HG02759 (cell line): ENCODE measurements at regions not wholly inside any gene's neighbourhood (a gene's known extent, or its start where the extent isn't known, plus 50 kb on each side); places are given as distances from the start of the nearest gene placed in this dataset.
"Not testable (repeated sequence)": the region's sequence is repeated elsewhere in the genome, so short reads cannot be mapped to it uniquely, and the experiment has no call there.

Experiments
- ATAC-seq: cut with Tn5 transposase; IDR thresholded peaks from one replicate; pipeline ENCODE4 v1.9.1; 2021; ENCODE audit warnings: mild to moderate bottlenecking, moderate library complexity; ENCODE audit not compliant: unreplicated experiment

DNA sequence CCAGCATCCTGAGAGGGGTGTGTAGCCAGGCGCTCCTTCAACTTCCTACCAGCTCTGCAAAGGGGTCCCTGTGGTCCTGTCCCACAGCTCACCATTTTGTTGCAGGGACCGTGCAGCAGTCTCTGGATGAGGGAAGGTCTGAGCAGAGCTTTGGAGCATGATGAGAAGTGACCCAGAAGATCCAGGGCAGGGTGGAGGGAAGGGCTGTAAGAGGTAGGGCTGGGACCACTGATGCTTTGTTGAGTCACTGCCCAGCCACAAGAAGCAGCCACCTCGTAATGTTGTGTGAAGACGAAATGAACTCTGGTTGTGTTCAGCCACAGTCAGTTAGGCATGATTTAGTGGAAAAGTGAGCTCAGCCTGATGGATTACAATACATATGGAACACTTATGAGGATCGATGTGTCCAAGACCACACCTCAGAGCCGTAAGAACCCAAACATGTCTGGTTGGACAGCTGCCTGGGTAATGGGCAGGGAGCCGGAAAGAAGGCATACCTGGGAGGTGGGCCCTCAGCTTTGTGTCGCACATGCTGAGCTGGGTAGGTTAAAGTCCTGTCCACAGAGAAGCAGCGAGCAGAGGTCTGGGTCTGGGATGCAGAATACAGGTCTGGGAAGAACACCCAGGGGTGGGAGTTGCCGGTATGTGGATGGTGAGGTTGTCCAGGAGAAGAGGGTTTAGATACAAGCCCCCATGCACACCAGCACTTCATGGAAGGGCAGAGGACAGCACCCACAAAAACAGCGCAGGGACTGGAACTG lies 250.1 kb downstream of the GADD45G start:
- no peak for ATAC-seq

DNA sequence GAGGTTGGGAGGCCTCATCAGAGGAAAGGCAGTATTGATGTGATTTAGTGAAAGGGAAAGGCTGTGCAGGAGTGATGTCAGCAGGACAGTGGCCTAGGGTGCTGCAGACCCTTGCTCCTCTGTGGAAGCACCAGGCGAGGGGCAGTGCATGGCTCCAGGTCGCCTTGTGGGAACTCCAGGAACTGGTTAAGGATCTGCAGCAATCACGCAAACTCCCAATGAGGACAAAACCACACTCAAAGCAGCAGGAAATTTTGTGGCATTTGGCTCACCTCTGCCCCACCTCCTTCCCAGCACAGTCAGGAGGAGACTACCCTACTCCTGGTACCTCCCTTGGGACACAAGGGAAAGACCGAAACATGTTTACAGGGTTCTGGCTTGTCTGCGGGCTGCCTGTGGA lies 251.5 kb downstream of the GADD45G start:
- ATAC-seq = not testable (repeated sequence)

DNA sequence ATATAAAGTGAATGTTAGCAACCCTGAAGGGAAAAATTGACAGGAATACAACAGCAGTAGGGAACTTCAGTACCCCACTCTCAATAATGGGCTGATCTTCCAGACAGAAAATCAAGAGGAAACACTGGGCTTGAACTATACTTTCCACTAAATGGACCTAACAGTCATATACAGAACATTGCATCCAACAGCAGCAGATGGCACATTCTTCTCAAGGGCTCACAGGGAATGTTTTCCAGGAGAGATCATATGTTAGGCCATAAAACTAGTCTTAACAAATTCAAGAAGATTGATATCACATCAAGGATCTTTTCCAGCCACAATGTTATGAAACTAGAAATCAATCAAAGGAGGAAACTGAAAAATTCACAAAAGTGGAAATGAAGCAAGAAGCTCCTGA lies 252.1 kb downstream of the GADD45G start:
- not testable (repeated sequence) for ATAC-seq

DNA sequence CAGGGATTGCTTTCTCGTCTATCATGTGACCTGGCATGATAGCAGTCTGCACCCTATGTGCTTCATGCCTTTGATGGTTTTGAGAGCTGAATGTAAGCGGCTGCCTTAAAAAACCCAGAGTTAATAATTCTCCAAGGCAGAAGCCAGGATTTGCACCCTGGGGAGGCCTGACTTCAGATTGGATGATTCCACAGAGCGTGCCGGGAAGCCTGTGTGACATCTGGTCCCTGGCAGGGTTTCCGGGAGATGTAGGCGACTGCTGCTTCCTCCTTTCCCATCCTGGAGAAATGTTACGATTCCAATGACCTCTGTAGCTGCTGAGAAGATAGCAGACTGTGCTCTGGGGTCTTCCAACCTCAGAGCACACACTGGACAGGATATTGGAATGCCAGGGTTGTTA lies 255.0 kb downstream of the GADD45G start:
- not testable (repeated sequence) for ATAC-seq

DNA sequence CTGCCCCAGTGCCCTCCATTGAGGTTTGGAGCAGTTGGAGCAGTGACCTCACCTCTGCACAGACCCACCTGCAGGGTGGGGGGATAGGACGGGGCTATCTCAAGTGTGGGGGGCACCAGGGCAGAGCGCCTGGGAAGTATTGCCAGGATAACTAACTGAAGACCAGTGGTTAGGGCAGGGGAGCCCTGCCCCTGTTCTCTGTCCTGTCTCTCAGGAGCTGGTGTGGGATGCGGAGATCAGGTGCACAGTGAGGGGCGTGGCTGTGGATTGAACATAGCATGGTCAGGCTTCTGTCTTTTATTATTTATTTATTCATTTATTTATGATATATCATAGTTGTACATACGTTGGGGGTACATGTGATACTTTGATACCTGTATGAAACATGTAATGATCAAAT lies 256.6 kb downstream of the GADD45G start:
- not testable (repeated sequence) for ATAC-seq

DNA sequence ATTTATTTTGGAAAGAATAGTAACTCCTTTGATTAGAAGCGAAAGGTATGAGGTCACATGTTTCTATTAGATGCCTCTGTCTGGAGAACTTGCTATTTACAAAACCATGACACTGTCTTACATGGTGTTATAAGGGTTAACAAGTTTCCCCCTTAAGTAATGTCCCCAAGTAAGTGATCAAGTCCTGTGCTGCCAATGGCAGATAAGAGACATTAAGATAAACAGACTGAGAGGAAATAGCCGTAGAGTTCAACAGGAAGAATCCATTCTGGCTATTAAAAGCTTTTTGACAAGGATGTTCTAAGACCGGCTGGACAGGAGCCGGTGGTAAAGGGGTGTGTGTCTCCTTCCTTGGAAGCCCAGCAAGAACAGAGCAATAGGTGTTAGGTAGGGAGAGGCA lies 257.5 kb downstream of the GADD45G start:
- ATAC-seq = no peak

DNA sequence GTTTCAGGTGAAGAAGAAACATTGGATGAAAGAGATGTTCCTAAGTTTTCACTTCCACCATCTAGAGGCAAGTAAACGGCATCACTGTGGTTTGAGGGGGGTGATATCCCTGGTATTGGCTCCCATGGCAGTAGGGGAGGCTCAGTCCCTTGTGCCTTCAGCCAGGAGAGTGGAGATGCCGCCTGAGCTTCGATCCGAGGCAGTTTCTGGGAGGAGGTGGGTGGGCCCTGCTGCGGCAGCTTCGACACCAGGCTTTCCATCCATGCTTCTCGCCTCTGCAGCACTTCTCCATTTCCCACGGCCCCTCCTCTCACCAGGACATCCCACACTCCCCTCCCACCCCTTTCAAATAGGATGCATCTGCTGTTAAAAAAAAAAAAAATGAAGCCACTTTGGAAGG lies 258.3 kb downstream of the GADD45G start:
- ATAC-seq = no peak

DNA sequence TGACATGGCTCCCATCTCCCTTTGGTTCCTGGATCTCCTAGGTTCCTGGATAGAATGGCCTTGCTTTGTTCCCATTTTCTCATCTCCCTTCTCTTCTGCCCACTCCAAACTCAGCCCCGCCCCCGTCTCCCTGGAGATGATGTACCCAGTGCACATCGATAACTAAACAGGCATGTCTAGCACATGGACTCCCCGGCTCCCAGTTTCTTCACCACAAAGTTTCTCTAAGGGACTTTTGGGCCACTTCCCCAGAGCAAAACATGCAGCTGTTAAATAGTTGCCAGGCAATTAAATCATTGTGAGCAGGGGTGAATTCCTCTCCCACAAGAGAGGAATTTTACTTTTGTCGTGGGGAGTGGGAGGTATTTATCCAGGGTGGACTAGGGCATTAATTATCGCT lies 259.0 kb downstream of the GADD45G start:
- ATAC-seq = no peak

DNA sequence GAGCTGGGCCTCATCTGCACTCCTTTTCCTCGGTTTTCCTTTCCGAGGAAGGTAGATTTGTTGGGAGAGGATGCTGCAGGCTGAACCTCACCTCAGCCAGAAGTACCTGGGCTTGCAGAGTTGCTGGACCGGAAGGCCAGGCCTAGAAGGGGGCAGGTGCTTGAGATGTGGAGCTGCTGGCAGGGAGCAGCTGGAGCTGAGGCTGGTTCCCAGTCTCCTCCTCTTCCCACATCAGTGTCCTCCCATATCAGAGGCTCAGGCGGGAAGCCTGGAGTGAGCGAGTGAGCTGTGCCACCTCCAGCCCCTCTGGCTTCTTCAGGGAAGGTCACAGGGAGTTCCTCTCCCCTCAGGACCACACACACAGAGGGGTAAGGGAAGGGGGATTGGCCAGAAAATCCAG lies 259.4 kb downstream of the GADD45G start:
- no peak for ATAC-seq

DNA sequence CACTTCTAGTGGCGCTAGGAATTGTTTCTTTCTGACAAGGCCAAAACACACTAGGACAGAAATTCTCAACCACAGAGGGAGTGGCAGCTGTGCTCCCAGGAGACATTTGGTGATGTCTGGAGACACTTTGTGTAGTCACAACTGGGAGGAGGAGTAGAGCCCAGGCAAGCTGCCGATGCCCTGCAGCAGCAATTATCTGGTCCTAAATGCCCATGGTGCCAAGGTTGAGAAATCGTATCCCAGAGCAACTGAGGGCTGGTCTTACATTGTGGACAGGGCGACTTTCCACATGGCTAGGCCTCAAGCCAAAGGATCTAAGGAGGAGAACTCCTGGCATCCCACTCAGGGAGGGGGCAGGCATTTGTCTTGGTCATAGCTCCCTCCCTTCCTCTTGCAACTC lies 259.9 kb downstream of the GADD45G start:
- ATAC-seq = no peak

DNA sequence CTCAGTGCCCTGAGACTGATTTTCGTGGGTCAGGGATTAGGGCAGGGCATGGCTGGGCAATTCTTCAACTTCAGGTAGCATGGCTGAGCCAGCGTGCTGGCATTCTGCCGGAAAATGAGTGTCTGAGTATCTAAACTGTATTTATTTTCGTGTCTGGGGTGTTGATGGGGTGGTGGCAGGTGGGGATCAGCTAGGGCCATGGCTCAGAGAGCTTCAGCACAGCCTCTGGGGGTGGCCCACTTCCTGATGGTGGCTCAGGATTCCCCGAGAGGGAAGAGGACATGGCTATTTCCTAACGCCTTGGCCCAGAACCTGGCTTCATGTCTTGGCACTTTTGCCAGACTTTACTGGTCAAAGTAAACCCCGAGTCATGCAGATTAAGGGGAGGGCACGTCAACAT lies 260.5 kb downstream of the GADD45G start:
- no peak for ATAC-seq

DNA sequence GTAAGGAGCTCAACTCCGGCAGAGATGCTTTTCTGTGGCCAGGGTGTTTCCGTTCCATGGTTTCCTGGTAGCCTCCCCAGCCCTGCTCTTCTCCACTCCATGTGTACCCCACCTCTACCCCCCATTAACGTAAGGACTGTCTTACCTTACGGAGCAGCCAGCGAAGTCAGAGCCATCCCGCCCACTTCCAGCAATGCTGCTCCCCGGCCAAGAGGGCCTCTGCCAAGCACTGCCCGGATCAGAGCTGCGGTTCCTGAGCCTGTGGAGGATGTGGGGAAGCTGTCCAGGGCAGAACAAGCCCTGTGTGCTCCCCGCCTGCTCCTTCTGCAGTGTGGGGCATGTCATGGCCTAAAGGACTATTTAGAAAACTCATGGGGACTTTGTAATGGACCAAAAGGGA lies 261.2 kb downstream of the GADD45G start:
- no peak for ATAC-seq

DNA sequence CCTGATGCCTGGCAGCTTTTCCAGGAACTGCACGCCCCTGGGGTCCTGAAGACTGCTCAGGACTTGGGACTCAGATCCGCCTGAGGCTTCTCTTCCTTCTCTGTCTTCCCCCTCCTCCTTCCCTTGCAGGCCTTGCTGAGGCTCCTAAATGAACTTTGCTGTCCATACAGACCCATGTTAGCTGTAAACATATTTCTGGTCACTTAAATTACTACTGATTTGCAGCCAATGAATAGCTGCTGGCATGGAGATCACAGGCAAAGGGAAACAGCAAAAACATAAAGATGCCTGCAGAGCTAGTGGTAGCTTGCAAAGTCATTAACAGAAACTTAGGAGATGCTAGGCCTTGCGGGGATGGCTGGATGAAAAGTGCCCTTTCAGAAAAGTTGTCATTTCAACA lies 261.9 kb downstream of the GADD45G start:
- no peak for ATAC-seq

DNA sequence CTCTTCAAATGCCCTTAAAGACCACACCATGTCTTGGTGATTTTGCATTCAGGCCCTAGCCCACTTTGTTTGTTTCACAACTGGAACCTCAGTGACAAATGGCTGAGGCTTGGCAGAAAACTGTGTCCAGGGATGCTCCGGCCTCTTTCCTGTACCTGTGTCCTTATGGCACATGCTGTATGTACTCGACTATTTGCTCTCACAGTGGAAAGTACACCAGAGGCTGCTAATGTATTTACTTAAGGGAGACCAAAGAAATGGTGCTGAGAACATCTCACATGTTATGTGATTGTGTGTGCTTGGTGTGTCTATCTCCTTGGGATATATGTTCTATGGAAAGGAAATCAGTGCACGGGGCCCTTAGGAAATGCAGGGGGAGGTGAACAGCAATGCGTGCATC lies 263.3 kb downstream of the GADD45G start:
- no peak for ATAC-seq

DNA sequence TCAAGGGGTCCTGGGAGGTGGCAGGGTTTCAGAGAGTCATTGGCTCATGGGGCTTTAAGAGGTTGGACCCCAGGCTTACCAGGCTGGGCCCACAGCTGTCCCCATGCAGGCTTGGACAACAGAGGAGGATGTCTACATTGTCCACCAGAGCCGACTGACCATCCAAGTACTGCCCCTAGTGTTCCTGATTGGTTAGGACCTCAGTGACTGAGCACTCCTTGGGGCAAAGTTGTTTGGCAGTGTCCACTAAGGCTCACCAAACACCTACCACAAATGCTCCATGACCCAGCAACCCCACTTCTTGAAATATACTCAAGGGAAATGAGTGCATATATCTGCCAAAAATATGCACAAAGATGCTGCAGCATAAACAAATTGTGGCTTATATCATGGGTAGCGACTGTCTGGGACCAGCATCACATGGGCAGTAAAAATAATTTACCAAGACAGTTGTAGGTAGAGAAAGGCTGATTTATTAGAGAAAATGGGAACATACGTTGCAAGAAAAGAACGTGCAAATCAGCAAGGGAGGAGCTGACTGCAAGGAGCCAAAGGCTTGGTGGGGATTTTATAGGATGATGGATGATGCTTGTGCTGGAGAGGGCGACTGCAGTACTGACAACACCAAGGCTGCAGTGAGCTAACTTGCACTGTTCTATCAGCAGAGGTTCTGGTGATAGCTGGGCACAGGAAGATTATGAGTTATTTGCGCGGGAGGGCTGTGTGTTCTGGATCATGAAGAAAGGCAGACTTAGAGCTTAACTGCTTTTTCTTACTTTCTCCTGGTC lies 265.2 kb downstream of the GADD45G start:
- ATAC-seq = no peak

DNA sequence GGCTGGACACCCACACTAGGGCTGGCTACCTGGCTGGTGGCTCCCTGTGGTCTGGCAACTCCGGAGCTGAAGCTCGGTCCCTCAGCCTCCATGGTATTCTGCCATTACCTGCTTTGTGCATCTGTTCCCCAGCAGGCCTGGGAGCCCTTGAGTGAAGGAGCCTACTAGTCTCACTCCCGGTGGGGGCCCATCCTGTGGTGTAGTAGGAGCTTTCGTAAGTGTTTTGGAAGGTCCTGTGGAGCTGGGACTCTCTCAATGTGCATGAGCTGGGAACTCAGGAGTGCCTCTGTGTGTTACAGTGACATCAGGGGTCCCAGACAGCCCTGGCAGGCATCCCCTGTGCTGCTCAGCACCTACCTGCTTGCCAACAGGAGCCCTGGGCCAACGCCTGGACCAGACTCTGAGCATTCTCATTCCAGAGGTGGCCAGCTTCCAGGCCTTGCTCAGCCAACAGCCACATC lies 267.1 kb downstream of the GADD45G start:
- no peak for ATAC-seq

DNA sequence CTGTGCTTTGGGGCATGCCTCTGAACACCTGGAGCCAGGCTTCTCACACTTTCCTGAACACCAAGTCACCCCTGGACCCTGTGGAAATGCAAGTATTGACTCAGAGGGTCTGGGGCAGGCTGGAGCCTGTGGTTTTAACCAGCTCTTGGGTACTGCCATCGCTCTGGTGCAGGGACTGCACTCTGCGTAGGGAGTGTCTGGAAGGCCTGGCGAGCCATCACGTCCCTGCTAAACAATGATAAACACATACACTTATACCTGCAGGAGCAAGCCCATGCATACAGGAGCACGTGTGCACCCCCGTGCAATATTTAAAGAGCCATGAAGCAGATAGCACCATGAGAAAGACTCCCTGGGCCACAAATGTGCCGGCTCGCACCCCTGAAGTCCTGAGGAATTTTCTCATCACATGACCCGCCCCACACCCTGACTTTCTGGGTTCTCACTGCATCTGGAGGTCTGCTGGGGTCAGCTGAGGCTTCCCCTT lies 267.7 kb downstream of the GADD45G start:
- ATAC-seq = no peak

DNA sequence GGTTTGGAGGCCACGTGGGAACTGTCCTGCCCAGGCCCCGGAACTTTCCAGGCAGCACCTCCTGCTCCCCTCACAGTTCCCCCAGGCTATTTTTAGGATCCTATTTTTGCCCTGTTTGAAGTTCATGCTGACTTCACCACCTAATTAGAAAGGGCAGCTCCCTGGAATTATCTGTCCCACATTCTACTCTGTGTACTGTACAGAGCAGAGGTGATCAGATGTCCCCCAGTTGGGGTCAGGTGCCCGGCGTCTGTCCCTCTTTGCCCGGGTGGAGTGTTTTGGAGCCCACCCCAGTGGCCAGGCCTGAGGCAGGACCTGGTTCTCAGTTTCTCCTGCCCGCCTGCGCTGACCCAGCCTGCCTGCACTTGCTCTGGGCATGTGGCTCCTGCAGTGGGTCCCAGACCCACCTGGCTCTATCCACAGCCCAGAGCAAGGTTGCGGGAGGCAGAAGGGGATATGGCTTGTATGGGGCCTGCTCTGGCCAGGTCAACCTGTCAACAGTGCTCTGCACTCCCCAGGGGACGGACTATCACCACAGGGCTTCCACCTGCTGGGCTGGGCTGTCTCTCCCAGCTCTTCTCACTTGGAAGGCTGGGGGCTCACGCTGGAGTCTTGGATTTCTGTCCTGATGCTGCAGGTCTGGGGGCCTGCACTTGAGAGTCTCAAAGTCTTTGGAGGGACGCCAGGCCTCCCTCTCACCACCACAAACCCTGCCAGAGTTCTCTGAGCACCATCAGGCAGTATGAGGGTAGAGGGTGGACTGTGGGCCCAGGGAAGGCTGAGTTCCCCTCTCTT lies 268.3 kb downstream of the GADD45G start:
- no peak for ATAC-seq

DNA sequence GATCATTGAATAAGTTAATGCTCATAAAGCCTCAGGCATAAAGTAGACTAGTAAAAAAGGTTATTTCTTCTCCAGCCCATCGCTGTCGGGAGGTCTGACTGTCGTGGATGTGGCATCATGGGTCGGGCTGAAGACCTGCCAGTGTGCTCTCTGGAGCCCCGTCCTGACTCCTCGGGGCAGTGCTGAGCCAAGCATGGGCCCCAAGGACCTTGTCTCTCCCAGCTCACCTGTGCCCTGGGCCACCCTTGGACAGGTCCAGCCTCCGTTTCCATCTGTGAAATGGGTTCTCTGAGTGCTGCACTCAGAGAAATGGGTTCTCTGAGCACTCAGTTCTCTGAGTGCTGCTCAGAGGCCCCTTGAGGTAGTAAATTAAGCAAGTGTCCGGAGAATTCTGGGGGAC lies 269.0 kb downstream of the GADD45G start:
- no peak for ATAC-seq

DNA sequence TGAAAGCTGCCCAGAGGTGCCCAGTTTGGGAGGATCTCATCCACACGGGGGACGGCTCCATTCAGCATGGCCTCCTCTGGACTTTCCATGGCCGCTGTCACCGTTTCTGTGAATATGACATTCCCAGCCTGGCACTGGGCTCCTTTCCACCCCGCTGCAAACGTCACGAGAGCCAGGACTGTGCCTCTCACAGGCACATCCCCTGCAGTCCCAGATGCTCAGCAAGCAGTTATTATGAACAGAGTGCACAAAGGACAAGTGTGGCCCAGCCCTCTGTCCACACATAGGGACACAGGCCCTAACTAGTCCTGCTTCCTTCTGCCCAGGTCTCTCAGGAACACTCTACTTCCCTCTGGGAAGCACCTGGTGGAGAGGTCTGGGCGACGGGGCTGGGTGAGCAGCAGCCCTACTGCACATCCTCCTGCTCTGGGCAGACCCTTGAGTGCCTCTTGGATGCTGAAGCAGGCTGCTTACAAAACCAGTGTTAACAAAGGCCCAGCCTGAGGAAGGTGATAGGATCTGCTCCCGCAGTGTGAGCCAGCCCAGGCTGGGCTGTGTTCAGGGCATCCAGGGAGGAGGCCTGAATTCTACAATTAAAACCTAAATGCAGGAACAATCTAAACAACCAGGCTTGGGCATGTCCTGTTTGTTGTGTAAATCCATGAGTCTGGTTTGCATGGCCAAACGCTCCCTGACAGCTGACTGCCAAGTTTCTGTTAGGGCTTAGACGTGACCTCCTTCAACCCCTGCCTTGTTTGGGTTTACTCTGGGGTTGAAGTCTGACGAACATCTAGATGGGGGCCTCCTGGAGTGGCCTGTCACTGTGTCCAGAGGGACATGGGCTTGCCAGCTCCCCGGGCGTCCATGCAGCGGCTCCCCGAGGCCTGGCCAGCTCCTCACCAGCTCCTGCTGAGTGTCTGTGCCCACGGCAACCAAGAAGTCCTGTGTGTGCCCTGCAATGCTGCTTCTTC lies 269.8 kb downstream of the GADD45G start:
- ATAC-seq = no peak
